ENCODE measurements at regions not wholly inside any gene's neighbourhood (a gene's known extent, or its start where the extent isn't known, plus 50 kb on each side); places are given as distances from the start of the nearest gene placed in this dataset.

DNA sequence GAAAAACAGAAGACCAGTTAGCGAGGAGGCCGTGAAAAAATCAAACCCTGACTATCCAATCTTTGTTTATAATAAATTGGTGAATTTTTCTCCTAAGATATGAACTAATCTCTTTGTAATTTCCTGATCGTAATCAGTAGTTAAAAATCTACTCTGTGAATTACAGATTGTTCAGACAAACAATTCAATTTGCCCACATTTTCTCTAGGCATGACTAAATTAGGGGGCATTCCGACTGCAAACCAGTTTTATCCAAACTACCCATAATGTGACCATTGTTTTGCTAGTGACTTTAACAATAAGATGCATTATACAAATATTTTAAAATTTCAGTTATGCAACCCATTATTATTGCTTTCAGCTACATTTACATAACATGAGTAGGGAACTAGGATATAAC is 546.9 kb upstream of the ADAMTS5 start:
- TF ChIP-seq, protein P1, sequence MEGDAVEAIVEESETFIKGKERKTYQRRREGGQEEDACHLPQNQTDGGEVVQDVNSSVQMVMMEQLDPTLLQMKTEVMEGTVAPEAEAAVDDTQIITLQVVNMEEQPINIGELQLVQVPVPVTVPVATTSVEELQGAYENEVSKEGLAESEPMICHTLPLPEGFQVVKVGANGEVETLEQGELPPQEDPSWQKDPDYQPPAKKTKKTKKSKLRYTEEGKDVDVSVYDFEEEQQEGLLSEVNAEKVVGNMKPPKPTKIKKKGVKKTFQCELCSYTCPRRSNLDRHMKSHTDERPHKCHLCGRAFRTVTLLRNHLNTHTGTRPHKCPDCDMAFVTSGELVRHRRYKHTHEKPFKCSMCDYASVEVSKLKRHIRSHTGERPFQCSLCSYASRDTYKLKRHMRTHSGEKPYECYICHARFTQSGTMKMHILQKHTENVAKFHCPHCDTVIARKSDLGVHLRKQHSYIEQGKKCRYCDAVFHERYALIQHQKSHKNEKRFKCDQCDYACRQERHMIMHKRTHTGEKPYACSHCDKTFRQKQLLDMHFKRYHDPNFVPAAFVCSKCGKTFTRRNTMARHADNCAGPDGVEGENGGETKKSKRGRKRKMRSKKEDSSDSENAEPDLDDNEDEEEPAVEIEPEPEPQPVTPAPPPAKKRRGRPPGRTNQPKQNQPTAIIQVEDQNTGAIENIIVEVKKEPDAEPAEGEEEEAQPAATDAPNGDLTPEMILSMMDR (IDR thresholded peaks at IDR 0.05), result no peak
- TF ChIP-seq POLR2A (IDR thresholded peaks at IDR 0.05), result no peak

All from uterus (tissue), 2 donors.